ENCODE measurements at regions not wholly inside any gene's neighbourhood (a gene's known extent, or its start where the extent isn't known, plus 50 kb on each side); places are given as distances from the start of the nearest gene placed in this dataset.

- Histone ChIP-seq H3K14ac (ENCODE audit: insufficient read depth, low read length) (no peak overlapping the region), H2BK15ac (ENCODE audit: low read depth, low read length) (no peak overlapping the region), H3K4me1 (ENCODE audit: insufficient read depth, low read length) (no peaks in the 10 kb centered on the region), H2BK12ac (ENCODE audit: insufficient read length, low read depth, low read length) (no peak overlapping the region), H3K4ac (ENCODE audit: low read depth, low read length) (no peak overlapping the region), H2AK5ac (ENCODE audit: insufficient read length, low read length) (no peak overlapping the region), H3K27me3 (ENCODE audit: insufficient read depth, low read length) (no peaks in the 10 kb centered on the region), H2BK5ac (ENCODE audit: insufficient read length, low read length) (no peak overlapping the region), H3K79me1 (ENCODE audit: insufficient read depth, low read depth, low read length, poor library complexity, severe bottlenecking) (no peaks in the 10 kb centered on the region), H3K27ac (ENCODE audit: insufficient read length, low read depth, low read length) (no peak overlapping the region), H3K23ac (ENCODE audit: insufficient read length, low read depth, low read length) (no peak overlapping the region), H3K9ac (ENCODE audit: extremely low read depth, insufficient read length, low read length) (no peak overlapping the region), H3K9me3 (ENCODE audit: control insufficient read depth, low read depth, low read length) (no peaks in the 10 kb centered on the region), H2BK20ac (ENCODE audit: low read depth, low read length, poor library complexity, severe bottlenecking) (no peak overlapping the region), H3K79me2 (ENCODE audit: insufficient read depth, low read length) (no peaks in the 10 kb centered on the region), H3K4me2 (ENCODE audit: insufficient read depth, insufficient read length, low read length) (no peak overlapping the region), H3K56ac (ENCODE audit: insufficient read length, low read depth, low read length) (no peak overlapping the region), H4K91ac (ENCODE audit: insufficient read length, low read depth, low read length) (no peak overlapping the region), H4K20me1 (ENCODE audit: control insufficient read depth, insufficient read depth, insufficient read length) (no peaks in the 10 kb centered on the region), H3T11ph (ENCODE audit: low read length) (no peak overlapping the region), H4K5ac (ENCODE audit: insufficient read length, low read depth, low read length) (no peak overlapping the region), H3K18ac (ENCODE audit: insufficient read length, low read depth, low read length) (no peak overlapping the region), H2AFZ (ENCODE audit: low read length) (no peak overlapping the region), H4K8ac (replicated peaks; ENCODE audit: insufficient read length, low read depth, low read length) (no peak overlapping the region), H2BK120ac (ENCODE audit: low read depth, low read length, poor library complexity, severe bottlenecking) (no peak overlapping the region), H3K23me2 (ENCODE audit: insufficient read length, low read depth, low read length, poor library complexity, severe bottlenecking) (no peaks in the 10 kb centered on the region)
- Mint-ChIP-seq H3K27ac (no peak overlapping the region; a peak in 2 of 7 replicates), H3K36me3 (ENCODE audit: insufficient read depth in 1 of 3, low read depth in 3 of 3) (no peaks in the 10 kb centered on the region), H3K4me3 (no peak overlapping the region), H3K9me3 (no peaks in the 10 kb centered on the region), H3K27me3 (ENCODE audit: low read depth) (no peaks in the 10 kb centered on the region), H3K4me1 (peaks cover 6 to 15% of the 10 kb centered on the region in 2 experiments)
- no peak for DNase-seq
- no peak for TF ChIP-seq CTCF (conservative IDR thresholded peaks at IDR 0.05)
- no CpG with 5 or more reads among the region's 3 CpGs for WGBS (ENCODE audit: extremely low coverage, insufficient read length, low lambda C conversion rate)
Observed at GRCh38 chr12:73951956-73952703, 585.5 kb upstream of the ATXN7L3B start.

Measured in H9 (cell line).